Fibroblast of lung (primary cell): ENCODE measurements at regions not wholly inside any gene's neighbourhood (a gene's known extent, or its start where the extent isn't known, plus 50 kb on each side); places are given as distances from the start of the nearest gene placed in this dataset.

Source experiments
- EZH2 ChIP-seq: IDR thresholded peaks from 2 replicates; pipeline ENCODE4 v1.5.1; 2012; ENCODE audit warnings: low read length, control low read depth, mild to moderate bottlenecking; ENCODE audit errors: missing control alignments
- TF ChIP-seq, protein P1 (sequence below), 2 donors: IDR thresholded peaks in 1 of 2; conservative IDR thresholded peaks in 1 of 2; 1 replicate in 1 of 2; 2 replicates in 1 of 2; pipeline ENCODE4 v1.5.1; 2011 to 2012; ENCODE audit warnings: low read length in 2 of 2, control low read depth in 1 of 2, inconsistent platforms in 1 of 2, low read depth in 1 of 2, mild to moderate bottlenecking in 1 of 2

- TF ChIP-seq, protein P1, sequence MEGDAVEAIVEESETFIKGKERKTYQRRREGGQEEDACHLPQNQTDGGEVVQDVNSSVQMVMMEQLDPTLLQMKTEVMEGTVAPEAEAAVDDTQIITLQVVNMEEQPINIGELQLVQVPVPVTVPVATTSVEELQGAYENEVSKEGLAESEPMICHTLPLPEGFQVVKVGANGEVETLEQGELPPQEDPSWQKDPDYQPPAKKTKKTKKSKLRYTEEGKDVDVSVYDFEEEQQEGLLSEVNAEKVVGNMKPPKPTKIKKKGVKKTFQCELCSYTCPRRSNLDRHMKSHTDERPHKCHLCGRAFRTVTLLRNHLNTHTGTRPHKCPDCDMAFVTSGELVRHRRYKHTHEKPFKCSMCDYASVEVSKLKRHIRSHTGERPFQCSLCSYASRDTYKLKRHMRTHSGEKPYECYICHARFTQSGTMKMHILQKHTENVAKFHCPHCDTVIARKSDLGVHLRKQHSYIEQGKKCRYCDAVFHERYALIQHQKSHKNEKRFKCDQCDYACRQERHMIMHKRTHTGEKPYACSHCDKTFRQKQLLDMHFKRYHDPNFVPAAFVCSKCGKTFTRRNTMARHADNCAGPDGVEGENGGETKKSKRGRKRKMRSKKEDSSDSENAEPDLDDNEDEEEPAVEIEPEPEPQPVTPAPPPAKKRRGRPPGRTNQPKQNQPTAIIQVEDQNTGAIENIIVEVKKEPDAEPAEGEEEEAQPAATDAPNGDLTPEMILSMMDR (conservative IDR thresholded peaks at IDR 0.05 in 1 of 2, IDR thresholded peaks at IDR 0.05 in 1 of 2; ENCODE audit: low read depth in 1 of 2, low read length in 2 of 2): no peak
- no peak for TF ChIP-seq EZH2
Measured at GRCh38 chr2:121838551-121838950, 83.1 kb downstream of the TSN start.
